PFSK-1 (cell line): ENCODE measurements at regions not wholly inside any gene's neighbourhood (a gene's known extent, or its start where the extent isn't known, plus 50 kb on each side); places are given as distances from the start of the nearest gene placed in this dataset.

Experiments
- FOXP2 ChIP-seq: optimal IDR thresholded peaks from 2 replicates; pipeline ENCODE3; 2011; ENCODE audit warnings: borderline replicate concordance, control low read depth, inconsistent platforms; ENCODE audit not compliant: insufficient read depth; ENCODE audit errors: extremely low read length, extremely low read depth
- POLR2AphosphoS5 ChIP-seq: IDR thresholded peaks from 2 replicates; pipeline ENCODE4 v1.6.1; 2012; ENCODE audit warnings: low read depth, mild to moderate bottlenecking, control low read depth, low read length, moderate library complexity
- SIN3A ChIP-seq: IDR thresholded peaks from 2 replicates; pipeline ENCODE4 v1.6.1; 2012; ENCODE audit warnings: mild to moderate bottlenecking, low read length, moderate library complexity, borderline replicate concordance; ENCODE audit not compliant: insufficient read depth
- TAF1 ChIP-seq: IDR thresholded peaks from 2 replicates; pipeline ENCODE4 v1.6.1; 2012; ENCODE audit warnings: low read length, control low read depth, borderline replicate concordance; ENCODE audit not compliant: insufficient read depth
- TF ChIP-seq, protein P1 (sequence below), 2 experiments: IDR thresholded peaks; 2 replicates each; pipeline versions ENCODE4 v1.6.1 to v1.8.0; 2011 to 2012; ENCODE audit warnings: low read depth in 2 of 2, low read length in 2 of 2, control low read depth in 1 of 2, inconsistent platforms in 1 of 2, mild to moderate bottlenecking in 1 of 2, moderate library complexity in 1 of 2; ENCODE audit not compliant: insufficient read depth in 1 of 2

DNA sequence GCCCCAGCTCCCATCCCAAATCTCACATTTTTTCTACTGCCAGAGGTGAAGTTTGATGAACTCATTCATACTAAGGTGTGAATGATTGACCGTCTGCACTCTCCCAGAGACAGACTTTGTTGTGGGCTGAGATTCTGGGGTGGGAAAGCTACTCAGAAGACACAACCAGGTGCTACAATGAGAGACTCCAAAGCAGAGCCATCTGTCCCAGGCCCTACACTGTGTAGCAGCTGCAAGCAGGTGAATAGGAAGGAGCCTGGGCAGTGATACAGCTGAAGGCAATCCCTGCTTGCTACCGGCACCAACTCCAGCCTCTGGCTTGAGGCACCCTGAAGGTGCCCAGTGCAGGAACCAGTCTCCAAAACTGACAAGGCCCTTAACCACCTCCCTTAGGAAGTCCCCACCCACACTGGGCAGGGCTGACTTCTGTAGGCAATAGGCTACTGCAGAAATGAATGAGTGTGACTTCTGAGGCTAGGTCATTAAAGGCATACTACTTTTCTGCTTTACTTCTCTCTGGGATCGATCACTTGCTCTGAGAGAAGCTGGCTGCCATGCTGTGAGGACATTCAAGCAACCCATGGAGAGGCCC is 79.7 kb upstream of the RUNX3 start:
- no peak for TF ChIP-seq SIN3A
- TF ChIP-seq, protein P1, sequence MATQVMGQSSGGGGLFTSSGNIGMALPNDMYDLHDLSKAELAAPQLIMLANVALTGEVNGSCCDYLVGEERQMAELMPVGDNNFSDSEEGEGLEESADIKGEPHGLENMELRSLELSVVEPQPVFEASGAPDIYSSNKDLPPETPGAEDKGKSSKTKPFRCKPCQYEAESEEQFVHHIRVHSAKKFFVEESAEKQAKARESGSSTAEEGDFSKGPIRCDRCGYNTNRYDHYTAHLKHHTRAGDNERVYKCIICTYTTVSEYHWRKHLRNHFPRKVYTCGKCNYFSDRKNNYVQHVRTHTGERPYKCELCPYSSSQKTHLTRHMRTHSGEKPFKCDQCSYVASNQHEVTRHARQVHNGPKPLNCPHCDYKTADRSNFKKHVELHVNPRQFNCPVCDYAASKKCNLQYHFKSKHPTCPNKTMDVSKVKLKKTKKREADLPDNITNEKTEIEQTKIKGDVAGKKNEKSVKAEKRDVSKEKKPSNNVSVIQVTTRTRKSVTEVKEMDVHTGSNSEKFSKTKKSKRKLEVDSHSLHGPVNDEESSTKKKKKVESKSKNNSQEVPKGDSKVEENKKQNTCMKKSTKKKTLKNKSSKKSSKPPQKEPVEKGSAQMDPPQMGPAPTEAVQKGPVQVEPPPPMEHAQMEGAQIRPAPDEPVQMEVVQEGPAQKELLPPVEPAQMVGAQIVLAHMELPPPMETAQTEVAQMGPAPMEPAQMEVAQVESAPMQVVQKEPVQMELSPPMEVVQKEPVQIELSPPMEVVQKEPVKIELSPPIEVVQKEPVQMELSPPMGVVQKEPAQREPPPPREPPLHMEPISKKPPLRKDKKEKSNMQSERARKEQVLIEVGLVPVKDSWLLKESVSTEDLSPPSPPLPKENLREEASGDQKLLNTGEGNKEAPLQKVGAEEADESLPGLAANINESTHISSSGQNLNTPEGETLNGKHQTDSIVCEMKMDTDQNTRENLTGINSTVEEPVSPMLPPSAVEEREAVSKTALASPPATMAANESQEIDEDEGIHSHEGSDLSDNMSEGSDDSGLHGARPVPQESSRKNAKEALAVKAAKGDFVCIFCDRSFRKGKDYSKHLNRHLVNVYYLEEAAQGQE (IDR thresholded peaks at IDR 0.05; ENCODE audit: insufficient read depth in 1 of 2, low read depth in 2 of 2, low read length in 2 of 2), result no peak
- no peak for TF ChIP-seq FOXP2
- TF ChIP-seq POLR2AphosphoS5, result no peak
- no peak for TF ChIP-seq TAF1

DNA sequence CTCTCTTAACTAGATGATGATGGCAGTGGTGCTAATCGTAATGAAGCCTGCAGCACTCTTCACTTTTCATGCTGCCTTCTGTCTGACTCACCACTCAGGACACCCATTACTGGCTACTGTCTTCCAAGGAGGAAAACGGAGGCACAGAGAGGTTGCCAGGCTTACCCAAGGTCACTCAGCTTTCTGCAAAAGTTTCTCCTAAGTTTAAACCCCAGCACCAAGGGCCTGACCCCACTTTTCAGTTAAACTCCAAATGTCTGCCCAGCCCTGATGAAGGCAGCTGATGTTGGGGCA is 78.1 kb upstream of the RUNX3 start:
- TF ChIP-seq, protein P1 (IDR thresholded peaks at IDR 0.05; ENCODE audit: insufficient read depth in 1 of 2, low read depth in 2 of 2, low read length in 2 of 2), result no peak
- TF ChIP-seq POLR2AphosphoS5, result no peak
- TF ChIP-seq TAF1, result no peak
- no peak for TF ChIP-seq SIN3A
- no peak for TF ChIP-seq FOXP2

DNA sequence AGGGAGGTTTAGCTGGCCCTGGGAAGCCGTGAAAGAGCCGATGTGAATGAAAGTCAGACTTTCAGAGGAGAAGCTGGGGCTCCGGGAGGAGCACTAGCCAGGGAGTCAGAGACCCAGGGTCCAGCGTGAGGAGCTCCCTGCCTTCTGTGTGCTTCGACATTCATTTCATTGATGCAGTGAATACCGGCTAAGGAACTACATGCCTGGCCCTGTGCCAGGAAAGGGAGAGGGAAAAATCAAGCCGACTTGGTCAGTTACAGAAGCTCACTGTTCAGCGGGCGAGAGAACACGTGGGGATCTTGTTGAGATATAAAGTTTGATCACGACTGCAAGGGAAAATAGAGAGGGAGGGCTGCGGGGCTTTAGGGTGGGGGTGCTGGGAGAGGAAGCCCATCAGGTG is 76.7 kb upstream of the RUNX3 start:
- TF ChIP-seq SIN3A (no peak), FOXP2 (no peak), POLR2AphosphoS5 (no peak), TAF1 (no peak)
- TF ChIP-seq, protein P1 (IDR thresholded peaks at IDR 0.05; ENCODE audit: insufficient read depth in 1 of 2, low read depth in 2 of 2, low read length in 2 of 2), result no peak

DNA sequence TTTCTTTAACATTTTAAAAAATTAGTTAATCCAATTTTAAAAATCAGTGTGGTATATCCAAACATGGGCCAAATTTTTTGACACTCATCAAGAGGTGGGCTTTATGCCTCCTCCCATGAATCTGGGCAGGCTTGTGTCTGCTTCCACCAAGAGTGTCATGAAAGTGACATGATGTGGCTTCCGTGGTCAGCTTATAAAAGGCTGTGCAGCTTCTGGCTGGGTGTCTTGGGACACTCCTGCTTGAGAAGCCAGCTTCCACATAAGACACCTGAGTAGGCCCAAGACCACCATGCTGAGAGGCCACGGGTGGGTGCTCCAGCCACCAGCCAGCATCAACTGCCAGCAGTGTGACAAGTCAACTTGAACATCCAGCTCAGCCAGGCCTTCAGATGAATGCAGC is 74.3 kb upstream of the RUNX3 start:
- TF ChIP-seq, protein P1 (IDR thresholded peaks at IDR 0.05; ENCODE audit: insufficient read depth in 1 of 2, low read depth in 2 of 2, low read length in 2 of 2), result no peak
- TF ChIP-seq SIN3A (no peak), FOXP2 (no peak), TAF1 (no peak), POLR2AphosphoS5 (no peak)

DNA sequence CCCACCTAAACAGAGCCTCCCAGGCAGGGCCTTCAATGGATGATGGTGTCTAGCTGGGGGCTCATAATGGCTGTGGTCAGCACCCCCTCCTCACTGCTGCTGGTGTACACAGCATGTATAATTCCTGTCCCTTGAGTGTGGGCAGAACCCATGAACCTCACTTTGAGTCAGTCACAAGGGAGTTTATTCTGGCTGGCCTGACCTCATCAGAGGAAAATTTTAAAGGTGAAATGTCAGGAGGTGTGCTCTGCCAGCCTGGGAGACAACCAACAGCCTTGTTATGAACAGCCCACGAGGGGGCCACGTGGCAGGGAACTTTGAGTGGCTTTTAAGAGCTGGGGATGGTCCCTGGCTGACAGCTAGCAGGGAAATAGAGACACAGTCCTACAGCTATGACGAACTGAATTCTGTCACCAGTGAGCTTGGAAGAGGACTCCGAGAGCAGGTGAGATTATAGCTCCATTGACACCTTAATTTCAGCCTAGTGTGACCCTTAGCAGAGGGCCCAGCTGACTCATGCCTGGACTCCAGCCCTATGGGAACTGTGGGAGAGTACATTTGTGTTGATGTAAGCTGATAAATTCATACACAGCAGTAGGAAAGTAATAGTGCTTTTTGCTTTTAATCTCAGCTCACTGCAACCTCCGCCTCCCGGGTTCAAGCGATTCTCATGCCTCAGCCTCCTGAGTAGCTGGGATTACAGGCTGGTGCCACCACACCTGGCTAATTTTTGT is 73.5 kb upstream of the RUNX3 start:
- TF ChIP-seq TAF1 (no peak), SIN3A (no peak), FOXP2 (no peak), POLR2AphosphoS5 (no peak)
- TF ChIP-seq, protein P1 (IDR thresholded peaks at IDR 0.05; ENCODE audit: insufficient read depth in 1 of 2, low read depth in 2 of 2, low read length in 2 of 2), result no peak
